ENCODE measurements at regions not wholly inside any gene's neighbourhood (a gene's known extent, or its start where the extent isn't known, plus 50 kb on each side); places are given as distances from the start of the nearest gene placed in this dataset.

GRCh38 chr6:6784514-6785162 lies 196.1 kb downstream of the LY86 start:
- H3K4me2 ChIP-seq (ENCODE audit: insufficient read depth, low read length): no peak overlapping the region
- DNase-seq (ENCODE audit: extremely low read depth in 1 of 4, low spot score in 3 of 4) (no peak), ATAC-seq (no peak), FAIRE-seq (no peak)
- 56% methylated on average over 1 of the region's 2 CpGs for WGBS (ENCODE audit: insufficient coverage, low coverage, missing lambda C conversion rate)
- CTCF ChIA-PET (ENCODE audit: low intra/inter-chr PET ratio): no interaction called here
- H3K9me3 ChIP-seq (replicated peaks; ENCODE audit: control insufficient read depth, insufficient read depth, low read depth, low read length): no peaks in the 10 kb centered on the region
- in situ Hi-C loops (cut with MboI) (no loop called here), intact Hi-C loops (cut with micrococcal nuclease) (loop anchor here (5.0 to 10.0 kb wide), 2 partner anchors 130 to 458 kb away; no protein-coding TSS in a partner anchor)
- H3K4me3 ChIP-seq: no peak overlapping the region
- POLR2A ChIA-PET: interaction anchor here (0.7 to 3.8 kb wide), 6 partner anchors 8 to 454 kb away, joined by 3 to 9 read pairs (median 4); no protein-coding TSS in a partner anchor
- no TSS peak for BruUV-seq (replicated peaks)
- no peaks in the 10 kb centered on the region for H3K79me2 ChIP-seq (ENCODE audit: control insufficient read depth, insufficient read depth, low read length)
- H3K36me3 ChIP-seq (ENCODE audit: control insufficient read depth, insufficient read depth, low read length): no peaks in the 10 kb centered on the region
- peaks cover 0 to 5% of the 10 kb centered on the region in 2 experiments; a peak in 2 of 5 replicates for H3K4me1 ChIP-seq (replicated peaks in 1 of 2; ENCODE audit: control insufficient read depth in 2 of 2, insufficient read depth in 2 of 2, low read length in 2 of 2)
- H3K9ac ChIP-seq (ENCODE audit: insufficient read depth in 1 of 2, low read depth in 2 of 2, low read length in 2 of 2): no peak overlapping the region
- no peak overlapping the region for H3K27ac ChIP-seq (ENCODE audit: extremely low read depth, low read depth, low read length)
- peaks cover 7 to 8% of the 10 kb centered on the region in 2 experiments for H3K27me3 ChIP-seq (ENCODE audit: control insufficient read depth in 2 of 2, insufficient read depth in 2 of 2, low read length in 2 of 2)
- no peaks in the 10 kb centered on the region for H4K20me1 ChIP-seq (replicated peaks; ENCODE audit: control insufficient read depth, insufficient read depth, low read length)
- TF ChIP-seq ZNF134 (CRISPR knock-in tag; conservative IDR thresholded peaks at IDR 0.05): no peak
- no peak for TF ChIP-seq ZNF3 (CRISPR knock-in tag; IDR thresholded peaks at IDR 0.05)
- no peak for TF ChIP-seq SRSF3 (IDR thresholded peaks at IDR 0.05; ENCODE audit: insufficient read depth, low read length)
- no peak for TF ChIP-seq ZNF830 (CRISPR knock-in tag; IDR thresholded peaks at IDR 0.05)
- no peak for TF ChIP-seq ATF1 (CRISPR knock-in tag; IDR thresholded peaks at IDR 0.05)
- TF ChIP-seq ATF1 (tag; IDR thresholded peaks at IDR 0.05): no peak
- no peak for TF ChIP-seq POLR2AphosphoS5 (IDR thresholded peaks at IDR 0.05; ENCODE audit: control insufficient read depth, insufficient read depth, low read depth, low read length)
- TF ChIP-seq, protein P1, sequence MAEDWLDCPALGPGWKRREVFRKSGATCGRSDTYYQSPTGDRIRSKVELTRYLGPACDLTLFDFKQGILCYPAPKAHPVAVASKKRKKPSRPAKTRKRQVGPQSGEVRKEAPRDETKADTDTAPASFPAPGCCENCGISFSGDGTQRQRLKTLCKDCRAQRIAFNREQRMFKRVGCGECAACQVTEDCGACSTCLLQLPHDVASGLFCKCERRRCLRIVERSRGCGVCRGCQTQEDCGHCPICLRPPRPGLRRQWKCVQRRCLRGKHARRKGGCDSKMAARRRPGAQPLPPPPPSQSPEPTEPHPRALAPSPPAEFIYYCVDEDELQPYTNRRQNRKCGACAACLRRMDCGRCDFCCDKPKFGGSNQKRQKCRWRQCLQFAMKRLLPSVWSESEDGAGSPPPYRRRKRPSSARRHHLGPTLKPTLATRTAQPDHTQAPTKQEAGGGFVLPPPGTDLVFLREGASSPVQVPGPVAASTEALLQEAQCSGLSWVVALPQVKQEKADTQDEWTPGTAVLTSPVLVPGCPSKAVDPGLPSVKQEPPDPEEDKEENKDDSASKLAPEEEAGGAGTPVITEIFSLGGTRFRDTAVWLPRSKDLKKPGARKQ (CRISPR knock-in tag; IDR thresholded peaks at IDR 0.05): no peak
- no peak for TF ChIP-seq ZFP91 (CRISPR knock-in tag; IDR thresholded peaks at IDR 0.05)
- TF ChIP-seq ILF3 (IDR thresholded peaks at IDR 0.05; ENCODE audit: borderline replicate concordance): no peak
- TF ChIP-seq IRF1 (CRISPR knock-in tag; IDR thresholded peaks at IDR 0.05; ENCODE audit: borderline replicate concordance): no peak
- TF ChIP-seq MXD1 (CRISPR knock-in tag; IDR thresholded peaks at IDR 0.05; ENCODE audit: borderline replicate concordance, poor library complexity, severe bottlenecking): no peak
- no peak for TF ChIP-seq ZNF232 (CRISPR knock-in tag; IDR thresholded peaks at IDR 0.05)
- TF ChIP-seq TAF1 (IDR thresholded peaks at IDR 0.05; ENCODE audit: control insufficient read depth, extremely low read depth, insufficient read depth, low read length, severe bottlenecking): no peak
- TF ChIP-seq, protein P2, sequence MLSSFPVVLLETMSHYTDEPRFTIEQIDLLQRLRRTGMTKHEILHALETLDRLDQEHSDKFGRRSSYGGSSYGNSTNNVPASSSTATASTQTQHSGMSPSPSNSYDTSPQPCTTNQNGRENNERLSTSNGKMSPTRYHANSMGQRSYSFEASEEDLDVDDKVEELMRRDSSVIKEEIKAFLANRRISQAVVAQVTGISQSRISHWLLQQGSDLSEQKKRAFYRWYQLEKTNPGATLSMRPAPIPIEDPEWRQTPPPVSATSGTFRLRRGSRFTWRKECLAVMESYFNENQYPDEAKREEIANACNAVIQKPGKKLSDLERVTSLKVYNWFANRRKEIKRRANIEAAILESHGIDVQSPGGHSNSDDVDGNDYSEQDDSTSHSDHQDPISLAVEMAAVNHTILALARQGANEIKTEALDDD (IDR thresholded peaks at IDR 0.05): no peak
- TF ChIP-seq ZNF311 (CRISPR knock-in tag; IDR thresholded peaks at IDR 0.05): no peak
- no peaks in the 10 kb centered on the region for H3K9me1 ChIP-seq (ENCODE audit: control insufficient read depth, insufficient read depth, low read length)
- H2AFZ ChIP-seq (ENCODE audit: low read depth, low read length): no peak overlapping the region

All from K562 (cell line).